ENCODE measurements at regions not wholly inside any gene's neighbourhood (a gene's known extent, or its start where the extent isn't known, plus 50 kb on each side); places are given as distances from the start of the nearest gene placed in this dataset.

GRCh38 chr1:221605569-221605968, 136.3 kb downstream of the DUSP10 start:
- TF ChIP-seq POLR2A (IDR thresholded peaks at IDR 0.05) (no peak), CTCF (IDR thresholded peaks at IDR 0.05) (no peak)

DNA sequence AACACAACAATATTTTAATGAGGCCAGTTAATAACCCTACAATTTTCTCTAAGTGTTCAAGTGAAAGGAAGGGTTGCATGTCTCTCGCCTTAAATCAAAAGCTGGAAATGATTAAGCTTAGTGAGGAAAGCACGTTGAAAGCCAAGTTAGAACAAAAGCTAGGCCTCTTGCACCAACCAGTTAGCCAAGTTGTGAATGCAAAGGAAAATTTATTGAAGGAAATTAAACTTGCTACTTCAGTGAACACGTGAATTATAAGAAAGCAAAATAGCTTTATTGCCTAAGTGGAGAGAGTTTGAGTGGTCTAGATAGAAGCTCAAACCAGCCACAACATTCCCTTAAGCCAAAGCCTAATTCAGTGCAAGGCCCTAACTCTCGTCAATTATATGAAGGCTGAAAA, 135.6 kb downstream of the DUSP10 start:
- H3K27me3 ChIP-seq = no peaks in the 10 kb centered on the region
- no peak for DNase-seq
- no peaks in the 10 kb centered on the region for H3K9me3 ChIP-seq
- TF ChIP-seq POLR2A (IDR thresholded peaks at IDR 0.05) = no peak
- no peak for TF ChIP-seq CTCF (IDR thresholded peaks at IDR 0.05)
- no peaks in the 10 kb centered on the region for H3K36me3 ChIP-seq (ENCODE audit: low read depth, missing control alignments)
- H3K27ac ChIP-seq = no peak overlapping the region
- intact Hi-C loops (cut with DNase I; ENCODE audit: low total_unique reads) = no loop called here
- H3K4me1 ChIP-seq = no peaks in the 10 kb centered on the region
- WGBS, 2 donors = 61 to 62% methylated on average over 4 of the region's 4 CpGs
- no peak overlapping the region for H3K4me3 ChIP-seq

More at GRCh38 chr1:221605569-221605968, 136.3 kb downstream of the DUSP10 start:
- Histone ChIP-seq H3K9me3 (no peaks in the 10 kb centered on the region), H3K27me3 (no peaks in the 10 kb centered on the region), H3K4me3 (no peak overlapping the region), H3K4me1 (no peaks in the 10 kb centered on the region), H3K27ac (no peak overlapping the region), H3K36me3 (ENCODE audit: low read depth, missing control alignments) (no peaks in the 10 kb centered on the region)
- intact Hi-C loops (cut with DNase I; ENCODE audit: low total_unique reads) = no loop called here
- no peak for DNase-seq
- 88% methylated on average over 1 of the region's 1 CpG for WGBS, 2 donors

DNA sequence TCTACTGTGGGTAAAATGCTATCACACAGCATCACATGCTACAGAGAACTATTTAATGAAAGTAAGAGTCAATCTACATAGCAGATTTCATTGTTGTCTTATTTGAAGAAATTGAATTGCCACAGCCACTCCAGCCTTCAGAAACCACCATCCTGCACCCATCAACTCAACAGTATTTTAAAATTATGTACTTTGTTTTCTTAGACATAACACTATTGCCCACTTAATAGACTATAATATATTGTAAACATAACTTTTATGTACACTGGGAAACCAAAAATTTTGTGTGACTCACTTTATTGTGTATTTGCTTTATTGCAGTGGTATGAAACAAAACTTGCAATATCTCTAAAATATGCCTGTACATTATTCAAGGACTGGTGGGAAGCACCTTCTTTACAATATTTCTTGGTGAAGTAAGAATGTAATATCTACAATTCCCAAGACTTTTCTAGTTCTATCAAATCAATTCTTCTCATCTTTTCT, 133.0 kb downstream of the DUSP10 start:
- H3K27me3 ChIP-seq = no peaks in the 10 kb centered on the region
- intact Hi-C loops (cut with DNase I; ENCODE audit: low total_unique reads) = no loop called here
- TF ChIP-seq CTCF (IDR thresholded peaks at IDR 0.05) (no peak), POLR2A (IDR thresholded peaks at IDR 0.05) (no peak)
- H3K27ac ChIP-seq = no peak overlapping the region
- no peaks in the 10 kb centered on the region for H3K9me3 ChIP-seq
- H3K4me1 ChIP-seq = peaks cover 7% of the 10 kb centered on the region
- H3K4me3 ChIP-seq = no peak overlapping the region
- no peaks in the 10 kb centered on the region for H3K36me3 ChIP-seq (ENCODE audit: low read depth, missing control alignments)
- DNase-seq = no peak

DNA sequence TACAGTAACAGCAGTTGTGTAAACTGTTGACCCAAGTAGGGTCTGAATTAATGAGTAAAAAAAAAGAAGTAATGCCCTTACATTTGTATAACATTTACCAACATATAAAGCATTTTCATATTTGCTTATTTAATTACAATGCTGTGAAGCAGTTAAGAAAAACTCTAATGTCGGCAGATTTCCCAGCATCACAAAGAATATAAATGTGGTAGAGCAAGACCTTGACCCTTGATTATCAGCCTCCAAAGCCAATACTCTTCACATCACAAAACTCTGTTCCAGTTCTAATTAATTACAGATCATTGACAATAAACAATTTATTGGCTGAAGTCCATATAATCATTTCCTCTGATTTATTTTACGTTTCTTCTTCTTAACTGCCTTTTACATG, 130.2 kb downstream of the DUSP10 start:
- H3K9me3 ChIP-seq = no peaks in the 10 kb centered on the region
- no peak for TF ChIP-seq CTCF (IDR thresholded peaks at IDR 0.05)
- TF ChIP-seq POLR2A (IDR thresholded peaks at IDR 0.05) = no peak
- no peak for DNase-seq
- H3K4me1 ChIP-seq = peaks cover 7% of the 10 kb centered on the region
- no peak overlapping the region for H3K4me3 ChIP-seq
- intact Hi-C loops (cut with DNase I; ENCODE audit: low total_unique reads) = no loop called here
- WGBS, 2 donors = 28 to 43% methylated on average over 2 of the region's 2 CpGs
- peak overlapping the region in 1 of 2 donors; percentile 69 for H3K27ac ChIP-seq
- no peaks in the 10 kb centered on the region for H3K27me3 ChIP-seq
- no peaks in the 10 kb centered on the region for H3K36me3 ChIP-seq (ENCODE audit: low read depth, missing control alignments)

- Histone ChIP-seq H3K27ac (peak overlapping the region in 1 of 2 donors; percentile 69), H3K4me3 (no peak overlapping the region), H3K9me3 (no peaks in the 10 kb centered on the region), H3K27me3 (no peaks in the 10 kb centered on the region), H3K4me1 (peaks cover 7% of the 10 kb centered on the region), H3K36me3 (ENCODE audit: low read depth, missing control alignments) (no peaks in the 10 kb centered on the region)
- intact Hi-C loops (cut with DNase I; ENCODE audit: low total_unique reads) = no loop called here
- no peak for TF ChIP-seq CTCF (IDR thresholded peaks at IDR 0.05)
- no peak for TF ChIP-seq POLR2A (IDR thresholded peaks at IDR 0.05)
- peak; percentile 64 for DNase-seq
- 28 to 35% methylated on average over 5 of the region's 5 CpGs for WGBS, 2 donors
Observed at GRCh38 chr1:221612047-221612777, 129.7 kb downstream of the DUSP10 start.

Data from testis (tissue), 2 donors.